B cell (primary cell): ENCODE measurements at regions not wholly inside any gene's neighbourhood (a gene's known extent, or its start where the extent isn't known, plus 50 kb on each side); places are given as distances from the start of the nearest gene placed in this dataset.

Source experiments
- CTCF ChIP-seq: fragments of 200-600 bp; IDR thresholded peaks from one replicate; pipeline ENCODE4 v1.8.0; 2022; ENCODE audit warnings: antibody characterized with exemption, mild to moderate bottlenecking
- EZH2 ChIP-seq: IDR thresholded peaks from 2 replicates; pipeline ENCODE4 v1.6.1; 2012; ENCODE audit warnings: borderline replicate concordance, low read depth, mild to moderate bottlenecking, moderate library complexity, low read length; ENCODE audit not compliant: insufficient read depth, poor library complexity, severe bottlenecking

- no peak for TF ChIP-seq CTCF
- no peak for TF ChIP-seq EZH2
Observed at GRCh38 chr12:66901138-66901932, 222.5 kb upstream of the GRIP1 start.
